NCI-H187 treated with DMSO at 0.1 percent for 48 hours (cell line): ENCODE measurements at regions not wholly inside any gene's neighbourhood (a gene's known extent, or its start where the extent isn't known, plus 50 kb on each side); places are given as distances from the start of the nearest gene placed in this dataset.
"Not testable (repeated sequence)": the region's sequence is repeated elsewhere in the genome, so short reads cannot be mapped to it uniquely, and the experiment has no call there.

Experiments used
- DNase-seq: peaks from one replicate; lab custom pipeline; 2025; lab: John Stamatoyannopoulos, UW

DNA sequence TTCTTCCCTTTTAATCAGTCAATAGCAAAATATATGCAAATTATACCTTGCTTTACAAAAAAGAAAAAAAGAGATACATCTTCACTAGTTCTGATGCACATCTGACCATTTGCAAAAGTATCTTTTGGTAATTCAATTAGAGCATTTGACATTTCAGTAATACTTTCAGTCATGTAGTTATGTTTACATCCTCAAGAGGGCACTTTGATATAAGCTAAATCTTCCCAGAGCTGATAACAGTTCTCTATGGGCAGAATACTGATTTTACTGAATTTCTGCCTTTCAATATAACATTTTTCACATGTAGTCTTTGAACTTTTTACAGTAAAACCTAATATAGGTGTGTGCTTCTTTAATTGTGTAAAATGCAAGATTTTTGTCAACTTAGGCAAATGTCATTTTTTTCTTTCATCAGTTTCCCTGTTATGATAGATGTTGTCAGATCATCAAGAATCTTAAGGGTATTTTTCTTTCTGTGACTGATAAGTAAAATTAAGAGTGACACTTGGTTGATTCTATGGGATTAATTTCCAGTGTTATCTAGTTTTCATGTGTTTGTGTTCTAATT is 703.5 kb upstream of the SEMA3D start:
- peak; percentile 12 for DNase-seq

DNA sequence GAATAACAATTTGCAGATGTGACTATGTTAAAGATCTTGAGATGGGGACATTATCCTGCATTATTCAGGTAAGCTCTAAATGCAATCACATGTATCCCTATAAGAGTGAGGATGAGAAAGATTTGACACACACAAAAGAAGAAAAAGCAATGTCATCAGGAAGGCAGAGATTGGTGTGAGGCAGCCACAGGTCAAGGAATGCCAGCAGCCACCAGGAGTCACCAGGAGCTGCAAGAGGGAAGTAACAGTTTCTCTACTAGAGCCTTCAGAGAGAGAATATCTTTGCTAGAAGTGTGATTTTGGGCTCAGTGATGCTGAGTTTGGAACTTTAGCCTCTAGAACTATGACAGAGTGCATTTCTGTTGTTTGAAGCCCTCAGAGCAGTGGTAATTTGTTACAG is 700.3 kb upstream of the SEMA3D start:
- DNase-seq, result no peak

GRCh38 chr7:85882335-85882734 is 695.5 kb upstream of the SEMA3D start:
- no peak for DNase-seq

DNA sequence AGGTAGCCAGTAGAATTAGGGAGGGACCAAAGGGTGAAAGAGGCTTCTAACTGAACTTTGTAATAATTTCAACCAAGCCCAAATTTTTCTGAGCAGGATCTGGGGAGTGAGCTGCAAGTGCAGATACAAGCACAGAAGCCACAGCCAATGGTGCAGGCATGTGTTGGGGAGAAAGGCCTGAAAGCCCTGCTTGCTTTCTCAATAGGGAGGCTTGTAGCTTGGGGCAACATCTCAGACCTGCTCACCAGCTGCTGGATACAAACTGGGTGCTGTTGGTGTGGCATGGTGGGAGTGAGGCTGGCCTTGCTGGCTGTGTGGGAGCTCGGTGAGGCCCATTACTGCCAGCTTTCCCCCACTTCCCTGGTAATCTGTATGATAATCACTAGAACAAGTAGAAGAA is 688.5 kb upstream of the SEMA3D start:
- no peak for DNase-seq

DNA sequence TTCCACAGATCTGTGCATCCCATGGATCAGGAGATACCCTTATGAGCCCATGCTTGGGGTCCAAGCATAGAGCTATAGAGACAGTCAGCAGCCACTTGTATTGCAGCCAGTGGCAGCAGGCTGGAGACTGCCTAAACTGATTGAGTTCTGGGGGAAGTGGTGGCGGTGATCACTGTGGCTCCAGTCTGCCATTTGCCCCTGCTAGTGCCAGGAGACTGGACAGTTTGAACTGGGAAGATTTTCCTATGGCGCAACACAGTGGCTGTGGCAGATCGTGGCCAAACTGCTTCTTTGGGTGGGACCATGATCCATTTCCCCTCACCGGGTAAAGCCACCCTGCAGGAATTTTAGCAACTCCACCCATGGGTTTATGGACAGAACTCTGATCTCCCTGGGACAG is 679.7 kb upstream of the SEMA3D start:
- no peak for DNase-seq

- DNase-seq, result no peak
Observed at GRCh38 chr7:85851571-85852193, 664.8 kb upstream of the SEMA3D start.

DNA sequence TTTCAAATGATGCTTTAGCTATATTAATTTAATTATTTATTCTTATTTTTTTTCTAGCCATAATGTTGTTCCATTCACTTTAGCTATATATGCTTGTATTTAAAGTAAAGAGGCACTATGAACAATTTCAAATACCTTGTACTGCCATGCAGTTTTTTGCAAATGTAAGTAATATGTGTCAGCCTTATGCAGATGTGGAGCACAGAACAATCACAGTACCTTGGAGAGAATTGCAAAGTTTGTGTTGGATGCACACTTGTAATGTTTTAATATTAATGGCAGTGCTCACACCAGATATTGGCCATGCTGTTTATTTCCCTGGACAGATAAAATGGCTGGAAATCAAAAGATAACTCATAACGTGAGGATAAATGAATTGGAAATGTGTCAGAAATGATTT is 663.5 kb upstream of the SEMA3D start:
- no peak for DNase-seq

GRCh38 chr7:85840554-85840953 is 653.7 kb upstream of the SEMA3D start:
- DNase-seq, result no peak

DNA sequence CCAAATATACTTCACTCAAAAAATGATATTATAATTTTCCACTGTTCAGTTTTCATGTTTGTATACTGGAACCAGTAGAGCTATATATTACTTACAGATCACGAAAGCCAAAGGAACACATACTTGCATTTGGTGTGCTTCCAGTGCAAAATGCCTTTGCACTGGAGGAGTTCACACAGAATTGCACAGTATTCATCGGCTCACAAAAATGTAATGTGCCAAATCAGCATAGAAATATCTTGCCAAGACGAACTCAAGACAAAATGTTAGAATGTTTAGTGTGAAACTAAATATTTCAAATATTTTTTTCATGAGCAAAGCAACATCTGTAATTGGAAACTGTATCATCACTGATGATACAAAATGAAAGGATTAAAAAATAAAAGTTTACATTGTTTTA is 646.2 kb upstream of the SEMA3D start:
- DNase-seq, result no peak

- DNase-seq, result no peak
Observed at GRCh38 chr7:85830982-85831381, 644.1 kb upstream of the SEMA3D start.

- DNase-seq, result no peak
Observed at GRCh38 chr7:85829817-85830432, 643.1 kb upstream of the SEMA3D start.

- no peak for DNase-seq
Observed at GRCh38 chr7:85829176-85829575, 642.3 kb upstream of the SEMA3D start.

GRCh38 chr7:85828614-85829013 is 641.8 kb upstream of the SEMA3D start:
- no peak for DNase-seq

- DNase-seq, result no peak
Observed at GRCh38 chr7:85823396-85824080, 636.7 kb upstream of the SEMA3D start.

- DNase-seq, result no peak
Observed at GRCh38 chr7:85821926-85822325, 635.1 kb upstream of the SEMA3D start.

GRCh38 chr7:85820702-85821443 is 634.0 kb upstream of the SEMA3D start:
- DNase-seq, result no peak

DNA sequence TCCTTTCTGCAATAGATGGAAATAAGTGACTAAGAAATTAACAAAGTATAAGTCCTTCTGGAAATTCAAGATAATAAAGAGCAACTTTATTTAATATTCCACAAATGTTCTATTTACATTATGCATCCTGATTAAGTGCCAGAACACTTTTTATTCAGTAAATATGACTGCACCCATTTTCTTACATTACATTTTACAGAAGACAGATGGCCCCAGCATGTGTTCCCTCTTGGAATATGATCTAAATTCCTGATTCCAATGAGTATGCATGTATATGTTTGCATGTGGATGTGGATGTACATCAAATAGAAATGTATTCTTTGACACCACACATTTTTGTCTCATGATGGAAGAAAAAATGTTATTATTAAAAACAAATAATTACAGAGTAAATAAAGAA is 628.7 kb upstream of the SEMA3D start:
- DNase-seq, result no peak

- no peak for DNase-seq
Observed at GRCh38 chr7:85806321-85806720, 619.5 kb upstream of the SEMA3D start.

GRCh38 chr7:85805656-85806055 is 618.8 kb upstream of the SEMA3D start:
- DNase-seq, result no peak

DNA sequence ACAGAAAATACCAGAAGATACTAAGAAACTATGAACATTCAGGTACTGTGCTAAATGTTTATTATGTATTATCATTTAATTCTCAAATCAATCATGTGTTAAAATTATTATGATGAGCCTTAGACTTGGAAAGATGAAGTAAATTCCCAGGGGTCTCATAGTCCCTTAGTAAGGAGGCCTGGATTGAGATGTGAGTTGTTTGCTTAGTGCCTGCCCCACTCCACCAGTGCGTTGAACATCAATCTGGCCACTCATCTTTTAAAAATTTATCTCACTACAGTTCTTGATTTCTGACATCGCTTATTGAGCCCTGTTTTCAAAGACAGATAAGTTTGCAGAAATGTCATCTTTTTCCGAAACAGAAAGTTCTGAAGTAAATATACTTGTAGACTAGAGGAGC is 618.4 kb upstream of the SEMA3D start:
- no peak for DNase-seq

GRCh38 chr7:85802211-85802610 is 615.4 kb upstream of the SEMA3D start:
- no peak for DNase-seq

DNA sequence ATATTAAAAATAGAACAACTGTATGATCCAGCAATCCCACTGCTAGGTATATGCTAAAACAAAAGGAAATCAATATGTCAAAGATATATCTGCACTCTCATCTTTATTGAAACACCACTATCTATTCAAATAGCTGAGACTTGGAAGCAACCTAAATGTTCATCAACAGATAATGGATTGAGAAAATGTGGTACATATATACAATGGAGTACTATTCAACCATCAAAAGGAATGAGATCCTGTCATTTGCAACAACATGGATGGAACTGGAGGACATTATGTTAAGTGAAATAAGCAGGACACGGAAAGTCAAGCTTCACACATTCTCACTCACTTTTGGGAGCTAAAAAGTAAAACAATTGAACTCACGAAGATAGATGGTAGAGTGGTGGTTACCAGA is 610.1 kb upstream of the SEMA3D start:
- DNase-seq, result no peak

GRCh38 chr7:85791098-85791497 is 604.2 kb upstream of the SEMA3D start:
- DNase-seq, result not testable (repeated sequence)
